Ascending aorta (tissue), 2 donors: ENCODE measurements at regions not wholly inside any gene's neighbourhood (a gene's known extent, or its start where the extent isn't known, plus 50 kb on each side); places are given as distances from the start of the nearest gene placed in this dataset.

Source experiments
- DNase-seq, 2 donors: peaks; one replicate each; pipeline ENCODE4 v3.0.0-alpha.2; 2019; ENCODE audit warnings: low spot score in 2 of 2
- H3K27ac ChIP-seq, 2 donors: fragments of 200-600 bp; sonication (generic); one replicate each; pipeline ENCODE4 v1.5.1; 2016 to 2017; ENCODE audit warnings: mild to moderate bottlenecking in 1 of 2
- H3K27me3 ChIP-seq: fragments of 200-600 bp; sonication (generic); one replicate; pipeline ENCODE4 v1.5.1; 2017
- H3K36me3 ChIP-seq, 2 donors: fragments of 200-600 bp; sonication (generic); one replicate each; pipeline ENCODE4 v1.5.1; 2016
- H3K4me1 ChIP-seq, 2 donors: fragments of 200-600 bp; sonication (generic); one replicate each; pipeline ENCODE4 v1.5.1; 2016 to 2017; ENCODE audit warnings: mild to moderate bottlenecking in 1 of 2
- H3K4me3 ChIP-seq, 2 donors: fragments of 200-600 bp; sonication (generic); one replicate each; pipeline ENCODE4 v1.5.1; 2016 to 2017; ENCODE audit warnings: mild to moderate bottlenecking in 1 of 2
- H3K9me3 ChIP-seq, 2 donors: fragments of 200-600 bp; sonication (generic); one replicate each; pipeline ENCODE4 v1.5.1; 2016
- CTCF ChIP-seq, 3 experiments: fragments of 200-600 bp in 2 of 3; fragments of 450-650 bp in 1 of 3; sonication (generic) in 2 of 3; IDR thresholded peaks; one replicate each; pipeline ENCODE4 v1.5.1; 2016 to 2019; ENCODE audit warnings: antibody characterized with exemption in 3 of 3, mild to moderate bottlenecking in 1 of 3, moderate library complexity in 1 of 3
- intact Hi-C: fragments of 100-400 bp; cut with DNase I; formaldehyde crosslinking; loops from one replicate; pipeline ENCODE4 v1.15.1; 2023

GRCh38 chr13:40124633-40125015, 469.2 kb downstream of the COG6 start:
- peaks cover 2 to 32% of the 10 kb centered on the region in 2 donors for H3K4me1 ChIP-seq
- intact Hi-C loops = loop anchor here (5.0 kb wide), 3 partner anchors 68 to 543 kb away; partner anchors contain the start of gene FOXO1
- H3K9me3 ChIP-seq = no peaks in the 10 kb centered on the region
- no peaks in the 10 kb centered on the region for H3K27me3 ChIP-seq
- DNase-seq = no peak
- H3K36me3 ChIP-seq = no peaks in the 10 kb centered on the region
- H3K4me3 ChIP-seq = no peak overlapping the region
- no peak overlapping the region for H3K27ac ChIP-seq
- no peak for TF ChIP-seq CTCF (IDR thresholded peaks at IDR 0.05)

GRCh38 chr13:40125336-40125735, 469.9 kb downstream of the COG6 start:
- TF ChIP-seq CTCF (IDR thresholded peaks at IDR 0.05) = no peak
- DNase-seq = no peak
- H3K27me3 ChIP-seq = no peaks in the 10 kb centered on the region
- H3K4me1 ChIP-seq = peaks cover 2 to 27% of the 10 kb centered on the region in 2 donors
- H3K9me3 ChIP-seq = no peaks in the 10 kb centered on the region
- intact Hi-C loops = no loop called here
- H3K36me3 ChIP-seq = no peaks in the 10 kb centered on the region
- H3K4me3 ChIP-seq = no peak overlapping the region
- no peak overlapping the region for H3K27ac ChIP-seq

GRCh38 chr13:40126306-40127085, 471.0 kb downstream of the COG6 start:
- Histone ChIP-seq H3K4me1 (peaks cover 2 to 19% of the 10 kb centered on the region in 2 donors), H3K9me3 (no peaks in the 10 kb centered on the region), H3K36me3 (no peaks in the 10 kb centered on the region), H3K4me3 (no peak overlapping the region), H3K27me3 (no peaks in the 10 kb centered on the region), H3K27ac (no peak overlapping the region)
- intact Hi-C loops = no loop called here
- TF ChIP-seq CTCF (IDR thresholded peaks at IDR 0.05) = no peak
- DNase-seq = no peak

- no peaks in the 10 kb centered on the region for H3K27me3 ChIP-seq
- no peak overlapping the region for H3K27ac ChIP-seq
- H3K4me3 ChIP-seq = no peak overlapping the region
- intact Hi-C loops = no loop called here
- no peaks in the 10 kb centered on the region for H3K36me3 ChIP-seq
- TF ChIP-seq CTCF (IDR thresholded peaks at IDR 0.05) = no peak
- peaks cover 0 to 10% of the 10 kb centered on the region in 2 donors for H3K4me1 ChIP-seq
- no peak for DNase-seq
- H3K9me3 ChIP-seq = no peaks in the 10 kb centered on the region
Measured at GRCh38 chr13:40127476-40127875, 472.0 kb downstream of the COG6 start.

- no peak overlapping the region for H3K4me3 ChIP-seq
- H3K4me1 ChIP-seq = peaks cover 0 to 9% of the 10 kb centered on the region in 2 donors
- TF ChIP-seq CTCF (IDR thresholded peaks at IDR 0.05) = no peak
- no peak overlapping the region for H3K27ac ChIP-seq
- H3K9me3 ChIP-seq = no peaks in the 10 kb centered on the region
- DNase-seq = no peak
- intact Hi-C loops = no loop called here
- no peaks in the 10 kb centered on the region for H3K27me3 ChIP-seq
- no peaks in the 10 kb centered on the region for H3K36me3 ChIP-seq
Measured at GRCh38 chr13:40127925-40128324, 472.5 kb downstream of the COG6 start.
